ENCODE measurements at regions not wholly inside any gene's neighbourhood (a gene's known extent, or its start where the extent isn't known, plus 50 kb on each side); places are given as distances from the start of the nearest gene placed in this dataset.

DNA sequence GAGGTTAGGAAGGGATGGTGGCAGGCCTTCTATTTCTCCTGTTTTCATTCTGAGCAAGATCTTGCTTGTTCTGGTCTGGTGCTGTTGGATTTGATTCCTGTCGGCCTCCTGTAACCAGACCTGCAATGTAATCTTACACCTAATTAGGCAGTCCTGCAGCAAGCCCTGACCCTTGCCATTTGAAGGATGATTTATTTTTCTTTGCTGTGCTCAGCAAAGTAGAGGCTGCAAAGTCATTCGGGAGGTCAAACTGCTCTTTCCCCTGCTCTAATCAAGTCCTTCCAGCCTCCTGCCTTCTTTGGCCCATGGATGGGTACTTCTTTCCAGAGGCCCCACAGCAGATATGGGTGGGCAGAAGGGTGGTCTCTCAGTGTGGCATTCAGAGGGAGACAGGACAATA lies 417.7 kb upstream of the USP24 start:
- in situ Hi-C loops (cut with MboI; ENCODE audit: low pct_unique_long_range_greater_than_20kb, low sequenced_read_pairs, unreplicated experiment) = no loop called here
- TF ChIP-seq, protein P1, sequence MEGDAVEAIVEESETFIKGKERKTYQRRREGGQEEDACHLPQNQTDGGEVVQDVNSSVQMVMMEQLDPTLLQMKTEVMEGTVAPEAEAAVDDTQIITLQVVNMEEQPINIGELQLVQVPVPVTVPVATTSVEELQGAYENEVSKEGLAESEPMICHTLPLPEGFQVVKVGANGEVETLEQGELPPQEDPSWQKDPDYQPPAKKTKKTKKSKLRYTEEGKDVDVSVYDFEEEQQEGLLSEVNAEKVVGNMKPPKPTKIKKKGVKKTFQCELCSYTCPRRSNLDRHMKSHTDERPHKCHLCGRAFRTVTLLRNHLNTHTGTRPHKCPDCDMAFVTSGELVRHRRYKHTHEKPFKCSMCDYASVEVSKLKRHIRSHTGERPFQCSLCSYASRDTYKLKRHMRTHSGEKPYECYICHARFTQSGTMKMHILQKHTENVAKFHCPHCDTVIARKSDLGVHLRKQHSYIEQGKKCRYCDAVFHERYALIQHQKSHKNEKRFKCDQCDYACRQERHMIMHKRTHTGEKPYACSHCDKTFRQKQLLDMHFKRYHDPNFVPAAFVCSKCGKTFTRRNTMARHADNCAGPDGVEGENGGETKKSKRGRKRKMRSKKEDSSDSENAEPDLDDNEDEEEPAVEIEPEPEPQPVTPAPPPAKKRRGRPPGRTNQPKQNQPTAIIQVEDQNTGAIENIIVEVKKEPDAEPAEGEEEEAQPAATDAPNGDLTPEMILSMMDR (IDR thresholded peaks at IDR 0.05; ENCODE audit: extremely low read depth, insufficient read depth, missing control alignments) = no peak
- DNase-seq (ENCODE audit: low spot score) = no peak

DNA sequence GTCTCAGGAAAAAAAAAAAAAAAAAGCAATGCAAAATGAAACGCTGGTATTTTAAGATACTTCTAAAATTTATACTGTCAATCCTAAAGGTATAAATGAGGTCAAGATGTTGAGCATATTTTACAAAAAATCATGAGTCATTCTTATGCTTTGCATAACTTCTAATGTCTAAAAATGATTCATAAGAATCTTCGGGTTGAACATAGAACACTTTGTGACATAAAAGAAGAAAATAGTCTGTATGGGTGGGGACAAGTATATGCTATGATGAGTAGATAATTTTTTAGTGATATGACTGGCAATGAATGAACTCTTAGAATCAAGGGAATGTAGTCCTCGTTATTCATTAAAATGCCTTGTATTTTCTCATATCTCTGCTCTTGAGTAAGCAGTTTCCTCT lies 416.9 kb upstream of the USP24 start:
- TF ChIP-seq, protein P1 (IDR thresholded peaks at IDR 0.05; ENCODE audit: extremely low read depth, insufficient read depth, missing control alignments) = no peak
- no peak for DNase-seq (ENCODE audit: low spot score)
- in situ Hi-C loops (cut with MboI; ENCODE audit: low pct_unique_long_range_greater_than_20kb, low sequenced_read_pairs, unreplicated experiment) = no loop called here

DNA sequence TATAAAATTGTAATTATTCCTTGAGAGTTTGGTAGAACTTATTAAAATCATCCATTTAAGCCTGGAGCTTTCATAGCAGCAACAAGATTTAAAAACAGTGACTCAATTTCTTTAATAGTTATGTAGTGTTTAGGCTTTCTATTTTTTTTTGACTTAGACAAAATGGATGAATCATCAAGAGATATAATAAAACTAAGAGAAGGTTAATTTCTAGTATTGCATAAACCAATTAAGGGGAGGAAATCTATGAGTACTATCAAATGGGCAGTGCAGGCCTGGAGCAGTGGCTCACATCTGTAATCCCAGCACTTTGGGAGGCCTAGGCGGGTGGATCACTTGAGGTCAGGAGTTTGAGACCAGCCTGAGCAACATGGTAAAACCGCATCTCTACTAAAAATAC lies 416.3 kb upstream of the USP24 start:
- TF ChIP-seq, protein P1 (IDR thresholded peaks at IDR 0.05; ENCODE audit: extremely low read depth, insufficient read depth, missing control alignments) = no peak
- in situ Hi-C loops (cut with MboI; ENCODE audit: low pct_unique_long_range_greater_than_20kb, low sequenced_read_pairs, unreplicated experiment) = no loop called here

DNA sequence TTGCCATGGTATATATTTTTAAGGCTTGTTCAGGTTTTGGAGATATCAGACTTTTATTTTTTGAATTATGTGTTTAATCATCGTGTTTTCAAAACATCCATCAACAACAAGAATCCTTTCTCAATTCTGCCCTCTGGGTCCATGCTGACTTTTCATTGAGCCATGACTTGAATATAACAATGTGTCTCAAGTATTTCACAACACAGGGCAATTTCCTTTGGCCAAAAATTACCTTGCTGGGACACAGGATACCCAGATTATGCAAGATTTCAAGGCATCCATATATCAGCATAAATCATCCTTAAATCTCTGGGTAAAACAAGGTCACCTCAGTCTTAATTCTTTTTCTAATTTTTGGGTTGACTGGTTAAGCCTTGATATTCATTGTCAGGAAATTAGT lies 411.2 kb upstream of the USP24 start:
- TF ChIP-seq, protein P1 (IDR thresholded peaks at IDR 0.05; ENCODE audit: extremely low read depth, insufficient read depth, missing control alignments) = no peak
- in situ Hi-C loops (cut with MboI; ENCODE audit: low pct_unique_long_range_greater_than_20kb, low sequenced_read_pairs, unreplicated experiment) = no loop called here
- no peak for DNase-seq (ENCODE audit: low spot score)

More for the DNA sequence above, 416.3 kb upstream of the USP24 start:
- DNase-seq (ENCODE audit: low spot score) = no peak

DNA sequence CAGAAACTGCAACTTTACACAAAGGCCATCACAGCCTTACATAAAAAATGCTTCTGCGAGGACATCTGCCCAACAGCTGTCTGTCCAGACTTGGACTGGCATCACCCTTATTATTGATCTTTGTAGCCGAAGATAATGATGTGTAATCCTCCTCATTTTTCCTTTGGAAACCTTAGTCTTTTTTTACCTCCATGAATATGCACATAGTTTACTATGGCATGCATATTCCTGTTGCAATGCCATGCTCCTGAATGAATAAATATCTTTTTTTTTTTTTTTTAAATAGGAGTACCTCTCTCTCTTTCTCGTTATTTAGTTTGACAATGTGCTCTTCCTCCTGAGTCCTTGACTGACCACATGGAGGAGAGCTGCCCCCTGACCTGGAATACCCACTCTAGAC lies 409.6 kb upstream of the USP24 start:
- in situ Hi-C loops (cut with MboI; ENCODE audit: low pct_unique_long_range_greater_than_20kb, low sequenced_read_pairs, unreplicated experiment) = no loop called here
- no peak for DNase-seq (ENCODE audit: low spot score)
- TF ChIP-seq, protein P1 (IDR thresholded peaks at IDR 0.05; ENCODE audit: extremely low read depth, insufficient read depth, missing control alignments) = no peak

DNA sequence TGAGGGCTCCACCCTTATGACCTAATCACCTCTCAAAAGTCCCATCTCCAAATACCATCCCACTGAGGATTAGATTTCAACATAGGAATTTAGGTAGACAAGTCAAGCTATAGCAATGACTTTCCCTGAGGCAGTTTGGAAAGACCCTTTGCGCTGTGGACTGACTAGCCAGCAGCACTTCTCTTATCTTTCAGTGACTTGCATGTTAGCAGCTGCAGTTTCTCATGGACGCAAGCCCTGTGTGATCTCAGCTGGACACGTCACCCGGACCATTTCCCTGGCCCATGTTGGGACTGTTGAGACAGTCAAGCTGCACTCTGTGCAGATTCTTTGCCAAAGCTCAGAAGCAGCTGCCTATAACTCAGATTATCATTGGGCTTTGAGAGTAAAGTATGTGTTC lies 408.1 kb upstream of the USP24 start:
- in situ Hi-C loops (cut with MboI; ENCODE audit: low pct_unique_long_range_greater_than_20kb, low sequenced_read_pairs, unreplicated experiment) = no loop called here
- TF ChIP-seq, protein P1 (IDR thresholded peaks at IDR 0.05; ENCODE audit: extremely low read depth, insufficient read depth, missing control alignments) = no peak
- DNase-seq (ENCODE audit: low spot score) = no peak

DNA sequence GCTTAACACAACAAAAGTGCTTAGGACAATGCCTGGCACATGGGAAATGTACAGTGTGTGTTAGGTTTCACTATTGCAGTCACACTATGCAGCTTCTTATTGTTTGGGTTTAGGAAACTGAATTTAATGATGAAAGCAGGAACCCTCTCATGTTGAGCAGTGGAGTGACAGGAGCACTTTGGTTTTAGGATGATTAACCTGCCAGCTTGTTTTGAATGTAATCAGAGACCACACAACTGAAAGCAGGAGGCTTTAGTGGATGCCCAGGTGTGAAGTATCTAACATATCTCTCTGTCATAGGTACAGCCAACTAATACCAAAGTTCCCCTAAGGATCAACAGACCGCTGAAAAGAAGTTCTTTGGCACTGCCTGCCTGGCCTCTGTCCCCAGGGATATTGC lies 406.9 kb upstream of the USP24 start:
- DNase-seq (ENCODE audit: low spot score) = no peak
- in situ Hi-C loops (cut with MboI; ENCODE audit: low pct_unique_long_range_greater_than_20kb, low sequenced_read_pairs, unreplicated experiment) = no loop called here
- TF ChIP-seq, protein P1 (IDR thresholded peaks at IDR 0.05; ENCODE audit: extremely low read depth, insufficient read depth, missing control alignments) = no peak
